Colonic mucosa (tissue), 4 donors: ENCODE measurements at regions not wholly inside any gene's neighbourhood (a gene's known extent, or its start where the extent isn't known, plus 50 kb on each side); places are given as distances from the start of the nearest gene placed in this dataset.
"Not testable (repeated sequence)": the region's sequence is repeated elsewhere in the genome, so short reads cannot be mapped to it uniquely, and the experiment has no call there.

Experiments
- DNase-seq: peaks from one replicate; pipeline ENCODE4 v3.0.0-alpha.2; 2020
- H3K27ac ChIP-seq: fragments of 200-600 bp; one replicate; pipeline ENCODE4 v1.8.0; 2021
- H3K27me3 ChIP-seq: fragments of 200-600 bp; one replicate; pipeline ENCODE4 v1.8.0; 2021
- H3K36me3 ChIP-seq: fragments of 200-600 bp; one replicate; pipeline ENCODE4 v1.8.0; 2021
- H3K4me1 ChIP-seq: fragments of 200-600 bp; one replicate; pipeline ENCODE4 v1.8.0; 2021; ENCODE audit warnings: mild to moderate bottlenecking
- H3K4me3 ChIP-seq: fragments of 200-600 bp; one replicate; pipeline ENCODE4 v1.8.0; 2021
- H3K9ac ChIP-seq, 2 donors: one replicate each; pipeline ENCODE4 v1.7.0; 2013; ENCODE audit warnings: control low read depth in 2 of 2, low read depth in 2 of 2, low read length in 2 of 2
- H3K9me3 ChIP-seq: fragments of 200-600 bp; one replicate; pipeline ENCODE4 v1.8.0; 2021
- intact Hi-C: fragments of 100-400 bp; cut with DNase I; formaldehyde crosslinking; loops from one replicate; pipeline ENCODE4 v1.14.1; 2022
- TF ChIP-seq, protein P1 (sequence below): fragments of 200-600 bp; IDR thresholded peaks from one replicate; pipeline ENCODE4 v1.8.0; 2022; ENCODE audit warnings: antibody characterized with exemption, mild to moderate bottlenecking
- donor health status: healthy.
- donor health status: DM: no; HTN: no; CAD: no.
- donor health status: DM: no; HTN: no; CAD: no.

DNA sequence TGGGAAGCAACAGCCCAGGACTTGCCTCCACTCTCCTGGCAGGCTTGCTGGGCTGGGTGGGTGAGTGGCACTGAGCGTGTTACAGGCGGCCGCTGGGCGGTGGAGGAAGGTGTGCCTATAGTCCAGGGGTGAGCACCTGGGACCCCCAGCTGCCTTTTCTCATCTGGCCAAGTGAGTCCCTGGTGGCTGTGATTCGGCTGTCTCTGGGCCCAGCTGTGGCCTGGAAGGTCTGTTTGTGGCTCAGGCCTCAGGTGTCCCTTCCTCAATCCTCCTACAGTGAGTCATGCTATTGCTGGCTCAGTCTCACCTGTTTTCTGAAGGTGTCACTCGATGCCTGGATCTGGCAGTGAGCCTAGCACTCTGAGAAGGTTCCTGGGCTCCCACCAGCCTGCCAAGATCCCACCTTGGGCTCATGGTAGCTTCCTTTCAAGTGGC lies 564.2 kb downstream of the PTPRU start:
- TF ChIP-seq, protein P1, sequence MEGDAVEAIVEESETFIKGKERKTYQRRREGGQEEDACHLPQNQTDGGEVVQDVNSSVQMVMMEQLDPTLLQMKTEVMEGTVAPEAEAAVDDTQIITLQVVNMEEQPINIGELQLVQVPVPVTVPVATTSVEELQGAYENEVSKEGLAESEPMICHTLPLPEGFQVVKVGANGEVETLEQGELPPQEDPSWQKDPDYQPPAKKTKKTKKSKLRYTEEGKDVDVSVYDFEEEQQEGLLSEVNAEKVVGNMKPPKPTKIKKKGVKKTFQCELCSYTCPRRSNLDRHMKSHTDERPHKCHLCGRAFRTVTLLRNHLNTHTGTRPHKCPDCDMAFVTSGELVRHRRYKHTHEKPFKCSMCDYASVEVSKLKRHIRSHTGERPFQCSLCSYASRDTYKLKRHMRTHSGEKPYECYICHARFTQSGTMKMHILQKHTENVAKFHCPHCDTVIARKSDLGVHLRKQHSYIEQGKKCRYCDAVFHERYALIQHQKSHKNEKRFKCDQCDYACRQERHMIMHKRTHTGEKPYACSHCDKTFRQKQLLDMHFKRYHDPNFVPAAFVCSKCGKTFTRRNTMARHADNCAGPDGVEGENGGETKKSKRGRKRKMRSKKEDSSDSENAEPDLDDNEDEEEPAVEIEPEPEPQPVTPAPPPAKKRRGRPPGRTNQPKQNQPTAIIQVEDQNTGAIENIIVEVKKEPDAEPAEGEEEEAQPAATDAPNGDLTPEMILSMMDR: no peak
- no peaks in the 10 kb centered on the region for H3K36me3 ChIP-seq

GRCh38 chr1:29800120-29800519 lies 563.8 kb downstream of the PTPRU start:
- Histone ChIP-seq H3K4me3 (no peak overlapping the region), H3K36me3 (no peaks in the 10 kb centered on the region), H3K9me3 (no peaks in the 10 kb centered on the region), H3K9ac (no peak overlapping the region), H3K27ac (no peak overlapping the region), H3K27me3 (no peaks in the 10 kb centered on the region), H3K4me1 (no peaks in the 10 kb centered on the region)
- no peak for DNase-seq
- intact Hi-C loops: no loop called here
- TF ChIP-seq, protein P1: no peak

More for the DNA sequence above, 564.2 kb downstream of the PTPRU start:
- DNase-seq: no peak
- H3K4me1 ChIP-seq: no peaks in the 10 kb centered on the region
- no peak overlapping the region for H3K9ac ChIP-seq
- intact Hi-C loops: no loop called here
- no peaks in the 10 kb centered on the region for H3K27me3 ChIP-seq
- H3K9me3 ChIP-seq: no peaks in the 10 kb centered on the region
- H3K27ac ChIP-seq: no peak overlapping the region
- H3K4me3 ChIP-seq: no peak overlapping the region

DNA sequence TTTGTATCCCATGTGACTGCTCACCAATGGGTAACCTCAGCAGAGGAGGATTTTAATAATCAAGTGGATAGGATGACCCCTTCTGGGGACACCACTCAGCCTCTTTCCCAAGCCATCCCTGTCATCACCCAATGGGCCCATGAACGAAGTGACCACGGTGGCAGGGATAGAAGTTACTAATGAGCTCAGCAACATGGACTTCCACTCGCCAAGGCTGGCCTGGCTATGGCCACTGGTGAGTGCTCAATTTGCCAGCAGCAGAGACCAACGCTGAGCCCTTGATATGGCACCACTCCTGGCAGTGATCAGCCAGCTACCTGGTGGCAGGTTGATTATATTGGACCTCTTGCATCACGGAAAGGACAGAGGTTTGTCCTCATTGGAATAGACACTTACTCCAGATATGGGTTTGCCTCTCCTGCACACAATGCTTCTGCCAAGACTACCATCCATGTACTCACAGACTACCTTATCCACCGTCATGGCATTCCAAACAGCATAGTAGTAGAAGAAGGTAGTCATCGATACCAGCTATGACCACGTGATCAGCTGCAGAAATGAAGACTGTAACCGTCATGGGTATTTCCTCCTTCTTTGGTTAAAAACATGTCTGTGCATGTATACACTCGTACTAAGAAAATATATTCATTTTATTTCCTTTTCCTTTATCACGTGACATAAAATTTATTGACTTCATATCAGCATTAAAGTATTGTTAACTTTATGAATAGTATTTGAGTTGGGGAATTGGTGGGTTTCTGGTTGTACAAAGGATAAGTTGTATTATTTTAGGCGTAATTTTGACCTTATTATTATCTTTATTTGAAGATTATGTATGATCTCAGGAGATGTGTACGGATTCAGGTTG lies 562.6 kb downstream of the PTPRU start:
- H3K36me3 ChIP-seq: no peaks in the 10 kb centered on the region
- H3K27ac ChIP-seq: no peak overlapping the region
- no peaks in the 10 kb centered on the region for H3K27me3 ChIP-seq
- H3K4me3 ChIP-seq: no peak overlapping the region
- H3K4me1 ChIP-seq: no peaks in the 10 kb centered on the region
- no peaks in the 10 kb centered on the region for H3K9me3 ChIP-seq
- intact Hi-C loops: loop anchor here (10.0 kb wide), 1 partner anchor 286 kb away; no protein-coding TSS in a partner anchor
- TF ChIP-seq, protein P1: no peak
- no peak for DNase-seq
- no peak overlapping the region for H3K9ac ChIP-seq

DNA sequence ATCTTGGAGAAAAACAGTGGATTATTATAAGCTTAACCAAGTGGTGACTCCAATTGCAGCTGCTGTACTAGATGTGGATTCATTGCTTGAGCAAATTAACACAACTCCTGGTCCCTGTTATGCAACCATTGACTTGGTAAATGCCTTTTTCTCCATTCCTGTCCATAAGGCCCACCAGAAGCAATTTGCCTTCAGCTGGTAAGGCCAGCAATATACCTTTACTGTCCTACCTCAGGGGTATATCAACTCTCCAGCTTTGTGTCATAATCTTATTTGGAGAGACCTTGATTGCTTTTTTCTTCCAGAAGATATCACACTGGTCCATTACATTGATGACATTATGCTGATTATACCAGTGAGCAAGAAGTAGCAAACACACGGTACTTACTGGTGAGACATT lies 560.8 kb downstream of the PTPRU start:
- H3K9ac ChIP-seq, H3K4me3 ChIP-seq, H3K27ac ChIP-seq, DNase-seq, H3K27me3 ChIP-seq, H3K4me1 ChIP-seq, H3K9me3 ChIP-seq, H3K36me3 ChIP-seq: not testable (repeated sequence)
- intact Hi-C loops: loop anchor here (10.0 kb wide), 1 partner anchor 288 kb away; no protein-coding TSS in a partner anchor

GRCh38 chr1:29795965-29796364 lies 559.6 kb downstream of the PTPRU start:
- not testable (repeated sequence) for H3K36me3 ChIP-seq, H3K27ac ChIP-seq, DNase-seq, H3K27me3 ChIP-seq, H3K9ac ChIP-seq, H3K4me1 ChIP-seq, H3K4me3 ChIP-seq, H3K9me3 ChIP-seq
- intact Hi-C loops: loop anchor here (10.0 kb wide), 1 partner anchor 289 kb away; no protein-coding TSS in a partner anchor

GRCh38 chr1:29793653-29794348 lies 557.5 kb downstream of the PTPRU start:
- no peak overlapping the region for H3K27ac ChIP-seq
- intact Hi-C loops: loop anchor here (2.0 to 10.0 kb wide), 3 partner anchors 291 to 914 kb away; no protein-coding TSS in a partner anchor

More at GRCh38 chr1:29793653-29794348, 557.5 kb downstream of the PTPRU start:
- Histone ChIP-seq H3K27me3 (no peaks in the 10 kb centered on the region), H3K9ac (no peak overlapping the region), H3K4me1 (no peaks in the 10 kb centered on the region), H3K4me3 (no peak overlapping the region), H3K36me3 (no peaks in the 10 kb centered on the region), H3K9me3 (no peaks in the 10 kb centered on the region)
- TF ChIP-seq, protein P1: no peak
- no peak for DNase-seq
